NCI-H1105 (cell line): ENCODE measurements at regions not wholly inside any gene's neighbourhood (a gene's known extent, or its start where the extent isn't known, plus 50 kb on each side); places are given as distances from the start of the nearest gene placed in this dataset.

Source experiments
- DNase-seq: peaks from one replicate; lab custom pipeline; 2025; lab: John Stamatoyannopoulos, UW

DNA sequence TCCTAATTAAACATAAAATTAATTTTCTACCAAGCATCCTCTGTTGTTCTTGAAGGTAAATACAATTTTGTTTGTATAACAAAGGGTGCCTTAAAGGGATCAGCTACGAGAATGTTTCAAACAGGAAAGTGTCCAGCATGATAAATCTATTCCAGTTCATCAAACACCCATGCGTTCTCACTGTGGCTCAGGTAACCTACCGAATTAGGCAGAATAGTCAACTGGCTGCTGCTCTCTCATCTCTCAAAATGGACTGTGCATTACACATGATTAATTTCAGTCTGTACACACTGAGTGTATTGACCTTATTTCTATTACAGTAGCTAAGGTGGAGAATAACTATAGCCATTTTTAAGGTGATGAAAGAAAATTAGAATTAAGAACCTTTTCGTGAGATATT is 127.5 kb upstream of the RMST start:
- DNase-seq = no peak

DNA sequence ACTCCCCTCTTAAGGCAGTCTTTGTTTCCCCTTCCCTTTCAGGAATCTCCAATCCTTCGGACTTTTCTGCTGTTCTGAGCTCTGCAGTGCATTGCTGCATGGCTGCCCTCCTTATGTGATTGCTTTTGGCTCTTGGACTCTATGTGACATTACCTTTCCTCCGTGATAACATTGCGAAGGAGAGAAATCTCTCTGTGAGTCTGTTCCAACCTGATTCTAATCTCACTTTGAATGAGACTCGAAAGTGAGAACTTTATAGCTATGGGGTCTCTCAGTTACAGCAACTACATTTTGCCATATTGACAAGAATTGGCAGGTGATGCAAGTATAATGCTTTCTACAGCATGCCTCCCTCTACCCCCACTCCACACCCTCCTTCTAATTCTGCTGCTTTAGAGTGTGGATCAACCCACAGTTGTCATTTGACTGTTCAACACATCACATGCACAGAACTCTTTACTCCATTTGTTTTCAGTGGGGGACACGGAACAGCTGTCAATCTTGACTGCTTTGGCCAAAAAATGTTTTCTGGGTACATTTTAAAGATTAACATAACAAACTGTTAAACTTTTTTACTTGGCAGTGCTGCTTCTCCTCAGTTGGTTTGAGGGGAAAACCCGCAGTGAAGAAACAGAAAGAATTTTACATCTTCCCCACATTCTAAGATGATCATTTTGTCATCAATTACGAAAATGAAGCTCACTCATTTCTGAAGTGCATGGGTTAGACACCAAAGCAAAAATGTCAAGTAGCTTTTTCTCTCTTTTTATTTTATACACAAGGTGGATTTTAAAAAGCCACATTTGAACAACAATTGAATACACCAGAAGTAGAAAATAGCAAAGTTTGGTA is 125.5 kb upstream of the RMST start:
- DNase-seq = no peak

- DNase-seq = no peak
These were observed 120.5 kb upstream of the RMST start for GRCh38 chr12:97342130-97342529.

- no peak for DNase-seq
These were observed 114.6 kb upstream of the RMST start for GRCh38 chr12:97347956-97348355.

GRCh38 chr12:97358361-97358760 is 104.2 kb upstream of the RMST start:
- no peak for DNase-seq

- DNase-seq = no peak
These were observed 103.4 kb upstream of the RMST start for GRCh38 chr12:97359021-97359690.

DNA sequence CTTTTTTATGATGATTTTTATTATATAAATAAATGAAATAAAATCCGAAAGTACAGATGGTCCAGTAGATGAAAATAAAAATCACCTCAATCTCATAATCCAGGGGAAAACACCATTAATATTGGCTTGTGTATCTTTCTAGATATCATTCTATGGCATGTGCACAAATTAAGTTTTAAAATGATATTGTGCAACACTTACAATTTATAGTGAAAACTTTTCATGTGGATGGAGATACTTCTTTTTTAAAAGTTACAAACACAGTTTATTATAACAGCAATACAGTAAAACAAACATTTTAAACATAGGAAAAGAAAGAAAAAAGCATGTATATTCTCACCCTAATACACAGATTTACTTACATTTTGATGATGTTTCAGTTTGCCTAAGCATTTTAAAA is 98.9 kb upstream of the RMST start:
- DNase-seq = no peak

DNA sequence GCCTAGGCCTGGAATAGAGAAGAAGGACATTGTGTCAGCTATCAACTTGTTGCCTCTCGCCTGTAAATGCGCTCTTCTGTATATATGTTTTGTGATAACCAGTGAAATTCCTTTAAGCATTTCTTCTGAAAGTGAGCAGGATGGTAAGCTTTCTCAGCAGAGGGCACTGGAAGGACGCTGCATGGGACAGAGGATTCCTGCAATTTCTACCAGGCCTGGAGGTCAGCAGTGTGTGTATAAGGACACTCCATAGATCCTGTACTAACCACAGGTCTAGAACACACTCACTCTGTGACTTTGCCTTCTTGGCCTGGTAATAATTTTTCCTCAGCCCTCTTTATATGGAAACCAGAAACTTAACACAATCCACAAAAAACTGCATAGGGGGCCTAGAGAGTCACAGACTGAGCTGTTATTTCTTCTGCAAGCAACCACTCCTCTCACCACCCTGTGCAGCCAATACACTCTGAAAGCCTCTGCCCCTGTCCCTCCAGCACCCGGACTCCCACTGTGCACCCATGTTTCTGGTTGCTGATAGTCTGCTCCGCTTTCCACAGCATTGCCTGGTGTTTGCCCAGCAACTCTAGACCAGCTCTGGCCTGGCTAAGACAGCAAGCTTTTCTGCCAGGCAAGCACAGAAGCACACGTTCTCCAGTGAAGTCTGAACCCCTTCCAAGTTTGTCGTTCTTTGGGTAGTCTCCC is 94.0 kb upstream of the RMST start:
- DNase-seq = no peak

DNA sequence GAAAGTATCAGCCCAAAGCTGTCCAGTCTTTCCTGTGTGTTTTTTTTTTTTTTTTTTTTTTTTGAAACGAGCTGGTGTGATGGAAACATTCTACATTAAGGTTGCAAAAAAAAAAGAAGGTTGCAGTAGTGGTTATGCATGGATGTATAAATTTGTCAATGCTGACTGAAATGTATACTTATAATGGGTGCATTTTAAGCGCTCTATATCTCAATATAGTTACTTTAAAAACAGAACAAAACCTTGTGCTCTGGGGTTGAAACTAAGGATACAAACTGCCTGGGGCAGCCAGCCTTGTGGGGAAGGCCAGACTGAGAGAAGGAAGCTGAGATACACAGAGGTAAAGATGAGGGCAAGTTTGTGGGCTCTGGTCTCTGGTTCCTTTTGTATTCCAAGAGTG is 87.3 kb upstream of the RMST start:
- DNase-seq = no peak

DNA sequence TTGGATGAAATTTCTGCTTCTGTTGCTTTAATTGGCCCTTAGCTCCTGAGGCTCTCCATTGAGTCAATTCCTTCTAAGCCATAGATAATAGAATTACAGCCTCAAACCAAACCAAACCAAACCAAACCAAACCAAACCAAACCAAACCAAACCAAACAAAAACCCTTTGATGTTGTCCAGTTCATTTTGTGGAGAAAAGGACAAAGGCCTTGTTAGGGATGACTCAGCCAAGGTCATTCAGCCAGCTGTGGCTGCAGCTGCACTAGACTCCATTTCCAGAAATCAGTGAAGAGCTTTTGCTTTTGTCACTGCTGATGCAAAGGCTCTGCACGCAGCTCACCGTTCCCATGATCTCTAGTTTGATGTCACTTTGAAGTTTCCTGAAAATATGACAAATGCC is 82.2 kb upstream of the RMST start:
- DNase-seq = no peak

- no peak for DNase-seq
These were observed 77.5 kb upstream of the RMST start for GRCh38 chr12:97385121-97385520.

DNA sequence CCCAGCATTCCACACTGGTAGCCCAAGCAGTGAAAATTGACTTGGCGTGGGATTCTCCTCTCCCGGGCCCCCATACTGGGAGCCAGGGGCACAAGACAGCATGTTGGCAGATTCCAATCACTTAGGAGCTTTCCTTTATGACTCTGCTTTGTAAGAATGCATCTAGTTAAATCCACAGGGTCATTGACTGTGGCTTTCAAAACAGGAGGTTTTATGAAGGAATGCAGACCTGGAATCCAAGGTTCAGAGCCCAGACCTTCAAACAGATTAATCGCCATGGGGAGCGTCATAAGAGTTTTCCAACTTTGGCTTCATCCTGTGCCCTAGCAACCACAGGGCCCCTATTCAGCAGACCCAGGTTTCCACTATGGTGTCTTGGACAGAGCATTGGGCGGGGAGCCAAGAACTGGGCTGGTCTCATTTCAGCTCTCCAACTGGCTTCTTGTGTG is 76.4 kb upstream of the RMST start:
- no peak for DNase-seq

DNA sequence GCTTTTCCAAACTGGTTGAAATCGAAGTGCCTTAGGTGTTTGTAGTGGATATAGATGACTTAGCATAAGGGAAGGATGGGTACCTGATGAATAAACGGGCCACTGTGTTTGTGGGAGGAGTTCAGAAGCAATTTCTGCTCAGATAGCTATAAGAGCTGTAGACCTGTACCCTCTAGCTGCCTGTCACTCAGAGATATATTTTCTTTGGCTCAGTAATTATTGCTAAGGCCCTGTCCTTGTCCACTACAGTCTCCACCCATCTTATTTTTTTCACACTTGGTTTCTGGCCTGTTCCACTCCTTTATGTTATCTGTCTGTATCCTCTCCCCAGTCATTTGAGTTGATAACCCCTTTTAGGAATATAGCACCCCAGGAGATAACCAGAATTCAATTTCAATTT is 74.8 kb upstream of the RMST start:
- no peak for DNase-seq

GRCh38 chr12:97394657-97395056 is 67.9 kb upstream of the RMST start:
- no peak for DNase-seq

DNA sequence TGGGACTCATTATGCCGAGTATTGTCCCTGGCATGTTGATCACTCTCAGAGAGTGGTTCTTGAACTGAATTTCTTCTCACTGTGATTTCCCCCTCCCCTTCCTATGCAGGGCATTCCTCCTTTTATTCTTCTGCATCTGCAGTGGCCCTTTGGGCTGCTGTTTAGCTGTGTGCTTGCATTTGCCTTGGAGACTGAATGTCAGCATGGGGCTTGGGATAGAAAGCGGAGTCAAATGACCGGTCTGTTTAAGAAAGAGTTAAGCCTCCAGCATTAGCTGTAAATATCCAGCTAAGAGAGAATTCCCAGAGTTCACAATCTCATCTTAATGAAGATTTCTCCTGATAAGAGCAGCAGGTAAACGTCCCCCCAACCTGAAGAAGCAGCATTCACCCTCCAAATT is 65.6 kb upstream of the RMST start:
- no peak for DNase-seq

DNA sequence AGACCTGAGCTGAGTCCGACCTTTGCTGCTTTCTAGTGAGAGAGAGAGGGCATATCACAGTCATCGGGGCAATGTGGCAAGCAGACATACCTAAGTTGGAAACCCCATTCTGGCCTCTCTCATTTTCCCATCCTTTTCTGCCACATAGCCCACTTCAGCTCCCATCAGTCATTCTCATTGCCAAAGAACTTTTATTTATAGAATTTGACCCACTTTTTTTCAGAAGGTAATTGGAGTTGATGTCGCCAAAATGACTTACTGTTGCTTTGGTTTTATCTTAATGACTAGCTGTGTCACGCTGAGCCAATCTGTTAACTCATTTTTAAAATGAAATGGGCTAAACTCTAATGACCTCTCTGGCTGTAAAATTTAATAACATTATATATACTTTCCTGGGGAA is 63.9 kb upstream of the RMST start:
- DNase-seq = no peak

DNA sequence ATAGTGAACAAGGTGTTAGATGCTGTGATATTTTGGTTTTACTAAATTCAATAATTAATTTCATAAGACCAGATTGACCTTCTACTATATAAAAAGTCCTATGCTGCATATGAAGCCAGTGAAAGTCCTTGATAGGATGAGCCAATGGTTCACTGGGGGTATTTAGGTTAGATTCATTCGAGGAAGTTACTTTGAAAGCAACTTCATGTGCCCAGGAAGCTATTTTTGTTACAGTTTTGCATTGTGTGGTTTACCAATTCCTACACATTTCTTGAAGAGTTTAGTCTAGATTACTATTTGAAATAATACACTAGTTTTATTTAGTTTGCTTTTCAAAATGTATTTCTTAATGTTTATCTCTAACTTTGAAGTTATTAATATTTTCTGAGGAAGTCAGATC is 58.5 kb upstream of the RMST start:
- no peak for DNase-seq

GRCh38 chr12:97404543-97404942 is 58.1 kb upstream of the RMST start:
- peak; percentile 59 for DNase-seq

GRCh38 chr12:97408363-97408762 is 54.2 kb upstream of the RMST start:
- no peak for DNase-seq

- no peak for DNase-seq
These were observed 51.3 kb upstream of the RMST start for GRCh38 chr12:97411341-97411740.
